Left forelimb (tissue), 1 donor: ENCODE measurements at regions not wholly inside any gene's neighbourhood (a gene's known extent, or its start where the extent isn't known, plus 50 kb on each side); places are given as distances from the start of the nearest gene placed in this dataset.
"Not testable (repeated sequence)": the region's sequence is repeated elsewhere in the genome, so short reads cannot be mapped to it uniquely, and the experiment has no call there.

Experiments used
- DNase-seq: peaks from one replicate; pipeline ENCODE4 v3.0.0-alpha.2; 2018; ENCODE audit warnings: low spot score

DNA sequence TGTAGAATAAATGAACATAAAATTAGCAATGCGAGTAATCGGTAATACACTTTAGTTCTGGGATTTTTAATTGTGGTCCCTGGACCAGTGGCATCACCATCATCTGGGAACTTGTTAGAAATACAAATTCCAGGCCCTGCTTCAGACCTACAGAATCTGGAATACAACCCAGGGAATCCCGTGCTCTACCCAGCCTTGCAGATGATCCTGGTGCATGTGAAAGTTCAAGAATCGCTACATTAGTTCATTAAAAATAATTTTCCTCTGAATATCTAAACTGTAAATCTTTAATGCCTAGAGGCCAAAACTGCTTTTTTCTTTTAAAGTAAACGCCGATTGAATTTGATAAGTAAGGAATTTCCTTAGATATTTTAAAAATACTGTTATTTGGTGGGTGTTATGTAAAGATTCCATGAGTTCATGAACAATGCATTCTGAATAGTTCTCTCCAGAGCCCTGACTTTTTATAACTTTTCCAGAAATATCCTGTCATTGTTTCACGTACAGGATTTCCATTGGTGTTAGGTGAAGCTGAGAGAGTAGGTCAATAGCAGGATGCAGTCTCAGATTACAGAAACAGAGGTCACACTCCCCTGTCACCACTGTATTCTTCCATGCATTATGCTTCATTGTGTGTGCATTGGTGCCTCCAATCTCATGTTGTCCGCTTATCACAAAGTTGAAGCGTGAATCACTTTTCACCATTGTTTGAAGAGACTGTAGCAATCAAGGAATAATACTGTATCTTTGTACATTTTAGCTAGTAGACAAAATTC, 596.5 kb upstream of the KLF12 start:
- DNase-seq, result no peak

DNA sequence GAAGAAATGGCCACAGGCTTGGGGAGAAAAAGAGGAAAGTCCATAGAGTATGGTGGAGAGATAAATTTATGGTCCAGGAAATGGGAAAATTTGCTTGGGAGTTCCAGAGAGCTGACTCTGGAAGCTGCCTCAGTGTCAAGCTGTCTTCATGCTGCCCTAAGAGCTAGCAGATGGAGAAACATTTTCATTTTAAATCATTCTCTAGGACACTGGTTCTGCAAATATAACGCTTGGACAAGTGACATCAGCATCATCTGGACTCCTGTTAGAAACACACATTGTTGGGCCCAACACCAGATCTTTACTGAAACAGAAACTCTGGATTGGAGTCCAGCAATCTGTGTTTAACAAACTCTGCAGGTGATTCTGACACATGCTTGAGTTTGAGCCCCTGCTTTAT, 592.0 kb upstream of the KLF12 start:
- no peak for DNase-seq

DNA sequence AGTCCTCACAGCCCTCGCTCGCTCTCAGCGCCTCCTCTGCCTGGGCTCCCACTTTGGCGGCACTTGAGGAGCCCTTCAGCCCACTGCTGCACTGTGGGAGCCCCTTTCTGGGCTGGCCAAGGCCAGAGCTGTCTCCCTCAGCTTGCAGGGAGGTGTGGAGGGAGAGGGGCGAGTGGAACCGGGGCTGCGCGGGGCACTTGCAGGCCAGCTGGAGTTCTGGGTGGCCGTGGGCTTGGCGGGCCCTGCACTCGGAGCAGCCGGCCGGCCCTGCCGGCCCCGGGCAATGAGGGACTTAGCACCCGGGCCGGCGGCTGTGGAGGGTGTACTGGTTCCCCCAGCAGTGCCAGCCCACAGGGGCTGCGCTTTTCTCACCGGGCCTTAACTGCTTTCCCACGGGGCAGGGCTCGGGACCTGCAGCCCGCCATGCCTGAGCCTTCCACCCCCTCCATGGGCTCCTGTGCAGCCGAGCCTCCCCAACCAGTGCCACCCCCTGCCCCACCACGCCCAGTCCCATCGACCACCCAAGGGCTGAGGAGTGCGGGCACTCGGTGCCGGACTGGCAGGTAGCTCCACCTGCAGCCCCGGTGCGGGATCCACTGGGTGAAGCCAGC, 584.1 kb upstream of the KLF12 start:
- DNase-seq, result not testable (repeated sequence)

DNA sequence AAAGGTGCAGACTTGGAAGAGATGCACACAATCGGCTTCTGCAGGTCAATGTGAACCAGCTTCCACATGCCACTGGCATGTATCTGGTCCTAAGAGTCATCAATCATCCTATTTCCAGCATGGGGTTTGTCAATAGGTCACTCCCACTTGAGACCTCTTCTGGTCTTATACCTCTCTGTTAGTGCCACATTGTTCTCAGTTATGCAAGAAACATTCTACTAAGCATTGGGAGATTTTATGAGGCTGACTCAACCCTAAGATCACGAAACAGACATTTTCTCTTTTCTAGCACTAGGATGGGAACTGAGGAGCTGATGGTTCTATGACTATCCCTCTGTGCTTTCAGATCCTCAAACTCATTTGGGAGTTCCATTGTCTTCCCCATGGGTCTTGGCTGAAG, 581.5 kb upstream of the KLF12 start:
- no peak for DNase-seq

DNA sequence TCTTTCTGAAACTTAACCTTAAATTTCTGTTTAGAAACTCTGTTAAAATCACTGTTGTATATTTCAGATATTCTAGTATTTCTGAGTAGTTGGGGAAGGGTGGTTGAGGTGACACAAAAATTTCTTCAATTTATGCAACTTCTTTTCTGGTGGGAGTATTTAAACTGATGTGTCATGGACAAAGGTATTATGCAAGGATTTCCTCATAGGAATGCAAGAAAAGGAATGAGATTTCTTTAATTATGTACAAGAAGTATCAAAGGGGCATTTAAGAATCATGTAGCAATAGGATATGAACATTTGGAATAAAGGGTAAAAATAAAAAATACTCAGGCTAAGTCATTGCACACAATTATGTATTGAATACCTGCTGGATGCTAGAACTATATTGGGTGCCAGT, 575.8 kb upstream of the KLF12 start:
- no peak for DNase-seq

DNA sequence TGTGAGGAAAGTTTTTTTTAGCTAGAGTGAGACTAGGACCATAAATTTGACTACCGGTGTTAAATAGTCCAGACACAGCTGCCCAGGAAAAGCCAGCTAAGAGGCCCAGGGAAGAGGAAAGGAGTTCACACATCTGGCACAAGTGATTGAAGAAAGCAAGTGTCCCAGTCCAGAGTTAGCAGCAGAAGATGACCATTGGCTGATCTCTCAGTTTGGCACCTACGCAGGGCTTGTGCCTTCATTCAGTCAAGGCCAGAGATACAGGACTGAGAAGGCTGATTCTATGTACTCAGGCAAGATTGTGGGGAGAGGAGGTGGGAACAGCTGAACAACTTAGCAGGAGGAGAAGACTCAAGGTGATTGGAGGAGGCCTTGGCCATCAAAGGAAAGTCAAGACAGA, 575.0 kb upstream of the KLF12 start:
- no peak for DNase-seq

DNA sequence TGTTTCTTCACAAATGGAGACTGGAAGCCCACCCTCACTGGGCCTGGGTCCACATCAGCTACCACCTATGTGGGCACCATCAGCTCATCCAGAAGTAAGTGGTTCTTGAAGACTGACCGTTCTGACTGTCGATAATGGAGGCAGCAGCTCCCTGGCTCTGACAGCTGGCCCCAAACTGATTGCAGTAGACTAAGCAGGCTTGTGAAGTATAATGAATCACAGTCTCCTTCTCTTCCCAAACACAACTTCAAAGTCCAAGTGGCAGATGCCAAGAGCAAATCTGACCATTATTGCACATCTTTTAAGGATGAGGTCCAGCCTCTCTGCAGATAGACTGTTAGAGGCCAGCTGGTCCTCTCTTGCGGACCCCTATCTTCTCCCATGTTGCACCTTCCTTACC, 574.4 kb upstream of the KLF12 start:
- DNase-seq, result no peak

DNA sequence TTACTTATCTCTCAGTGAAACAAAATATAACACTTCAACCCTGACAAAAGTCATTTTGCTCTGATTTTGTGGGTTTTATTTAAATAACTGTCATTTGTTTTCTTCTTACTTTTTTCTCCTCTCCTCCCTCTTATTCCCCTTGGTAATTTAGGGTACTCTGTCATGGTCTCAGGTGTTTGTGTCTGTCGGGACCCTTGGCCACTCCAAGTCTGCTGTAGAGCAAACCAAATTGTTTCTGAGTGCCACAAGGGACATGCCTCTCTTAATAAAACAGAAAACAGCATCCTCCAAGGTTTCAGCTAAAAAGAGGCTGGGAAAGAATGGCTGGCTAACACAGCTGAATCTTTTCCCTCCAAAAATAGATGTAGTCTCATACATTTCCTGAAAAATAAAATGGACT, 573.1 kb upstream of the KLF12 start:
- no peak for DNase-seq

DNA sequence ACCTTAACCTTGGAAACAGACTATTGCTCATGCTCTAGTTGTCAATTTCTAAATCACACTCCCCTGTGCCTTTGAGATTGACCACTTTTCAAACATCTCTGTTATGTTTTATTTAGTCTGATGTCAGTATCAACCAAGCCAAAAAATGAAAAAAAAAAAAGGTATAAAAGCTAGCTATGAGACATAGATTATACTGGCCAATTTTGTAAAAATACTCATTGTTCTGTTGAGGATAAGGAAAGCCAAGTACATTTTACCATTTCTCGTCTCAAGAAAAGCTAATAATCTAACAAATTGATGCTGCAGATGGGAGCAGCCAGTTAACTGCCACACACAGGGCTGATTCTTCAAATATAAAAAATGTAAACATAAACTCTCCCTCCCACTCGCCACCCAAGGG, 572.6 kb upstream of the KLF12 start:
- DNase-seq, result no peak

DNA sequence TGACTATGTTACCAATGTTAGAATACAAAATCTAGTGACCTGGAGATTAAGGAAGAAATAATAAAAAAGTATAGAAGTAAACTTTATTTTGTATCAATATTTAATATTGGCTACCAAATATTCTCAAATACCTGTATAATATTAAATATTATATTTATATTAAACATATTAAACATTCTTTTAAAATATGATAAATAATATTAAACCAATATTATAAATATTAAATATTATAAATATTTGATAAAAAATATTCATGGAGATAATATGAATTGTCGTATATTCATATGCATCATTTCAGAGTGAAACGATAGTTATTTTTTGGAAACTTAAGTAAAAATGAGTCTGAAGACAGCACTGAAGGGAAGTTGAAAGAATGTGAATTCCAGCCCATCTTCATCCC, 571.2 kb upstream of the KLF12 start:
- DNase-seq, result no peak

DNA sequence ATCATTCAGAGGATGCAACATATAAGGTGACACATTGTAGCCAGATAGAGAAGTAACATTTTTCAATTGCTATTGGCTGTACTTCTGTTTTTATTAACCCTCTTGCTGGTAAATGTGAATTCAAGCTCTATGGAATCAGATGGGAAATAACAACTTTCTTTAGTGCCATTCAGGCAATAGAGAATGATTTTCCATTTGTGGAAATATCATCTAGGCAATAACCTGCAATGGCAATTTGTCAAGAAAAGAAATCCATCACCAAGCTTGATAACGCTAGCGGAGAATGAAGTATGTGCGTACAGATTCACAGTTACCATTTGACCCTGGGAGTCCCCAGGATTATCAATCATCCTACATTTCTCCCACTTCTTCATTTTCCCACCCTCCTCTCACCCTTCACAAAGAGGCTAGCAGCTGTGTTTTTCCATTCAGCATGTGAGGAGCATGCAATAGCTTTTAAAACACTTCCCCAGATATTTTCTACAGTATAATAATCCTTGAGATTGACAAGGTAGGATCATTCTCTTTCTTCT, 569.7 kb upstream of the KLF12 start:
- DNase-seq, result no peak

DNA sequence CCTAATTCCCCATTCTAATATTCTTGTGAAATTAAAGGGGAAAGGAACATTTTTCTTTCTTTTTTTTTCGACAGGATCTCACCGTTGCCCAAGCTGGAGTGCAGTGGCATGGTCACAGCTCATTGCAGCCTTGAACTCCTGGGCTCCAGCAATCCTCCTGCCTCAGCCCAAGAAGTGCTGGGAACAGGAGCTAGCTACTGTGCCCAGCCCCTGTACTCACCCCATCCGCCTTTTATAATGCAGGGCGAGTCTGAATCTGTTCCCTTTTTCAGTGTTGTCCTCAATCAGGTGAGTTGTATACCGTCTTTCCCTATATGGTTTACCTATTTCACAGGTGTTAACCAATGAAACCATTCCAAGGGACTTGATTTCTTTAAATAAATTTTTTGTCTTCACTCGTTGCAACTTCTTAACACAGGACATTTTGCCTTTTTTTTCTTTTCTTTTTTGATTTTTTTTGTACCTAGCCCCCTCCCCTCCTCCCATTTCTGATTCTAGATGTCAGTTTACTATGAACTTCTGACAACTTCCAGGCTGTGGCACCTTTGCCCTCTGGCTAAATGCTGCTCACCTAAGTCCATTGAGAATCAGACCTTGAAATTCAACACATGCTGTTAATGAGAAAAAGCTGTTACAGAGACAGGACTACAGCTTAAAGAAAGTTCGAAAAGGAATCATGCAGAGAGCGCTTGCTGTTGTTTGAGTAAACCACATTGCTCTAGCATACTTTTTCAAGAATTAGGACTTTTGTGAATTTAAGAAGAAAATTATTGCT, 562.1 kb upstream of the KLF12 start:
- no peak for DNase-seq

DNA sequence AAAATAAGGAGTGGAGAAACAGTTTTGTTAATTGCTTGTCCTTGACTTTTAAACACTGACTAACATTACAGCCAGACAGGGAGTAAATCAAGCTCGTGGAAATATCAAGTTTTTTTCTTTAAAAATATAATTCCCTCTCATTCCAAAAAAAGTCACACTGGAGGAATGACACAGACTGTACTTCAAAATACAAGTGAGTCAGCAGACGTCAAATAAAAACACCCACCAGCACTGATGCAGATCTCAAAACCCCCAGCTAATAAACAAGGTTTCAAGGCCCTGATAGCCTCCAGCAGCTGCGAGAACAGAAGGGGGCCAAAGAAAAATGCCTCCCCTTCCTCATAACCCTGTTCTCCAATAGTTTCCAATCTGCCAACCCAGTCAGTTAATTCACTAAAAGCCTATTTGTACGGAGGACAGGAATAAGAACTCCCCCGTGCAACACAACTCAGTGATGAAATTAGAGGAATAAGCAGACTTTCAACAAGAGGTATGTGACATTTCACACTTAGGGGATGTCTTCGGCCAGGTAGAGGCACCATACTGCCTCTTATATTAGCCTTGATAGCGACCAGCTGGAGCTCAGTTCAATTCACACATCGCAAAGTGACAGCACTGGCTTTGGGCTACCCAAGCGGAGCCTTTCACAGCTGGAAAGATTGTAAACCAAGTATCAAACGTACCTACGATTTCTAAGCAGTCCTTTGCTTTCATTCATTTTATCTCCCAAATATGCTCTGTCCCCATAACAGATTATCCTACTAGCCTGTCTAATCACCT, 561.0 kb upstream of the KLF12 start:
- DNase-seq, result no peak

DNA sequence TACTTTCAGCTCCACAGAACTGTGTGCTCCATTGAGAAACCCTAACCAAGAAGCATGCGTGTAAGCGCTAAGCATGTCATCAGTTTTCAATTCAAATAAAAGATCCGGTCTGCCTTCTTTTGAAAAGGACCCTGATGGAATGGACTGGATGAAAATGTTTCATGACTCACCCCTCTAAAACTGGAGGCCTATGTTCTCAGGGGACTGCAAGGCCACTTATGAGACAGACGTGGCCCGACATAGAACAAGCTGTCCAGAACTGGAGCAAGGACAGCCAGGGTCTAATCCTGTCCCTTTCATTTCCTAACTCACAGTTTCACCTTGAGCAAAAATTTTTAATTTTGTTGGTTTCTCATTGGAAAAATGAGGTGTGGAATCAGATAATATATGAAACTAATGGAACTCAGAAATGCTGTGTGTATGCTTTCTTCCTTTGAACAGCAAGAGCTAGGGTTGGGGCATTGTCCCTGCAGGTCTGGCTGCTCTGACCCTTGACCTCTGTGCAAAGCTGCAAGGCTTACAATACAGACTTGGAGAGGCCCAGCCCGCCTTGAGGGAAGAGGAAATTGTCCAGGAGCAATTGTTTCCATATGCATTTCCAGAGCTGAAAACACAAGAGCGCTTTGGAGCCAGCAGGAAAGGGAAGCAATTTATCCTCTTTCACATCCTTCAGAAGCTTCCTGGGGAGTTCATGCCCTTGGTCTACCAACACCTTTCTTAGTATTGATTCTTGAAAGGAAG, 553.4 kb upstream of the KLF12 start:
- DNase-seq, result no peak

DNA sequence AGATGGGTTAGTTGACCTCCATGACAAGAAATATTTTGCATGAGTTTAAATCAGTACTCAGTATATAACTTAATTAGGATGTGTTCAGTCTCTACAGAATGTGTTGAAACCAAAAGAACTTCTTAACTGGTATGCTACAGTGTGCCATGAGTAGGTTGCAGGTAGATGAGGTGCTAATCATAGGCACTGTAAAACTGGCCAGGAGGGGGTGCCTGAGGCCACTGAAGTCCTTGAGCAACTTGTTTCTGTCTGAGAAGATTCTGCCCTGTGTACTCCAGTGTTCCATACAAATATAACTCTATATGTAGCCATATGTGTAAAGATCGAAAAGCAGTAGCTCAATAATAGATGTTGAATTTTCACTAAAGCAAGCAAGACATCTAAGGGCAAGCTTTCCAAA, 549.2 kb upstream of the KLF12 start:
- no peak for DNase-seq

DNA sequence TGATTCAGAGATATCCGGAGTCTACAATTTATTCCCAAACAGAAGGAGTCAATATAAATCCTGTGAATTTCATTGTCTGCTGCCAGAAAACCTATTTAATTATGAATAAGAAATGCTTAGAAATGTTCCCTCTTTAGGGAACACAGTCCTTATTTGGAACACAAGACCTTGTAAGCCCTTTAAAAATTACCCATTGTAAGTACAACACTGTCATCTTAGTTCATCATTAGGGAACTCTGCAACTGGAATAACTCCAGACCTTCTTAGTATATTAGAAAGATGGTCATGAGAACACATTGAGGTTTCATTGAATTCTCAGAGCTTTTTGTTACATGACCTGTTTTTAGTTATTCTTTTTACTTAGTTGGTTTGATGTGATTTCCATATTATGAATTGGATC, 548.5 kb upstream of the KLF12 start:
- no peak for DNase-seq

DNA sequence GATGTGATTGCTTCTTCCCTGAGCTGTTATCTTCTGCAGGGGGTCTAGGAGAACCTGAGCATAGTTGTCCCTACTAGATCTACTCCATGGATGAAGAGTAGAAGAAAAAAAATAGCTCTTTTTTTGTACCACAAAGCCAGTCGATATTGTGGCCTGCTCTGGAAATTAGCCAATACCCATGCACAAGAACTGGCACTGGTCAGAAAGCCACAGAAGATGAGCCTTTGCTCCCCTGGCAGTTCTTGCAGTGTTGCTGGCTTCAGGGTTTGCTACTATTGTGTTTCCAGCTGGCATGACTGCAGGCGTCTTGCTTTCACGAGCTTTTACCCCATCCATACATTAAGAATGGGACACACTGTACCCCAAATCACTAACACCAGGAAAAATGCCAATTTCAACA, 547.7 kb upstream of the KLF12 start:
- no peak for DNase-seq

DNA sequence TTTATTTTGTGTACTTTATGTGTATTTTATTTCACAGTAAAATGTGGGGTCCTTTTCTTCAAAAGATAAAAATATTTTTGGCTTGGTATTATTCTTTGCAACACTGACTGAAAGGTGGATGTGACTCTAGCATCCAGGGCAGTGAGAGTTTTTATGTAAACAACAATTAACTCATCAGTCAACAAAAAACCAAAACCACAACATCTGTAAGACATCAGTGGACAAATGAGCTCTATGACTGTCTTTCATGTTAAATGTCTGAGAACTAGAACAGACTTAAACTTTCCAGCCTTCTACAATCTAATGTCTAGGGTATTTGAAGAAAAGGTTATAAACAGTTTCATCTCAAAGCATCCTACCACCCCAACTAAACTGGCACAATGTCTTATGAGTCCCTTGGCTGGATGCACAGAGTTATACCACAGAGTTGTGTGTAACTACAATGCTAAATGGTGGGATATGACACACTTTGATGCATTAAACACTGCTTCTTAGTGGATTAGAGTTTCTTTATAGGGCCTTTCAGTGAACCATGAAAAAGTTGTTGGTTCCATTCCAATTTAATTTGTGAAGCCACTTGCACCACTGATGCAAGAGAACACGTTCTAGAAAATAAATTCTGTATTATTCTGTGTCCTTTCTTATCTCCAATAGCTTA, 544.2 kb upstream of the KLF12 start:
- DNase-seq, result no peak

DNA sequence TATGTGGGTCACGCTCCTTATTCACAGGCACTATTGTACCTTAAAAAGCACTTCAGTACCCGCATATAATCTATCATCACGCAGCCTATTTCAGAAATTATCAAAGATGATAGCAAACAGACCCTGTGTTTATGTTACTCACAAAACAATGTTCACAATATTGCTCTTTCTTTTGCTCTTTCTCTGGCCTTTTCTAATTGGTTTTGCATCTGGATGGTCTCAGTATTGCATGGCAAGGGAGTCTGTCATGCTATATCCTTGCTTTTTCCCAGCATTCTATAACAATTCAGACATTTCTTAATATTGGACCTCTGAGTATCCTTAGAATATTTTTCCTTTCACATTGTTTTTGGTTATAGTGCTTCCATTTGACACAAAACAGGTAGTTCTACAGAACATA, 541.8 kb upstream of the KLF12 start:
- DNase-seq, result no peak

DNA sequence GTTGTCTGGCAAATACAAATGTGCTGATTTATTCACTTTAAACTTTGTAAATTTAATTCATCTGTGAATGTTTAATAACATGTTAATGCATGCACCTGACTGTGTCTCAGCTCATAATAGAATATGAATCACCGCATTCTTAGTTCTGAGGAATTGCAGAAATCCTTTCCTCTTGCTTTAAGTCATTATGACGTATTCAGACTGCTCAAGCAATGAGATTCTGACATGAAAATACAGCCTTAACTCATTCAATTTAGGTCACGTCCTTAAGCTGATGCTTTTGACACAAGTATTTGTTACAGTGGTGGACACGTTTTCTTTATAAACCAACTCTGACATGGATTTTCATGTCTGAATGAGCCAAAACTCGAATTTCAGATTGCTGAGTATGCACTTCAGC, 541.0 kb upstream of the KLF12 start:
- DNase-seq, result no peak

DNA sequence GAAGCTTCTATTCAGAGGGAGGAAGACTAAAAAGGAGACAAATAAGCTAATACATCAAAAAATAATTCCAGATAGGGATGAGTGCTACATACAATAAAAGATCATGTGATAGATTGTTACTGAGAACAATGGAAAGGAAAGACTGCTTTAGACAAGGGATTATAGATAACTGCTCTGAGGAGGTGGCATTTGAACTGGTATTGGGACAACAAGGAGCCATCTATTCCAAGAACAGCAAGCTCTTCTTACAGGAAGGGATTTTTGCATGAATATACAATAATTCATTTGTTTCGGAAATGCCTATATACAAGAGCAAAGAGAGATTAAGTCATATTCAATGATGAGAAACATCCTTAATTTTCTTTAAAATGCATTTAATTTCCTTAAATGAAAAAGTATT, 540.5 kb upstream of the KLF12 start:
- no peak for DNase-seq
